SW 1271 (cell line): ENCODE measurements at regions not wholly inside any gene's neighbourhood (a gene's known extent, or its start where the extent isn't known, plus 50 kb on each side); places are given as distances from the start of the nearest gene placed in this dataset.

ENCODE experiments used
- DNase-seq, 2 experiments: peaks; one replicate each; lab custom pipeline; 2025; lab: John Stamatoyannopoulos, UW

DNA sequence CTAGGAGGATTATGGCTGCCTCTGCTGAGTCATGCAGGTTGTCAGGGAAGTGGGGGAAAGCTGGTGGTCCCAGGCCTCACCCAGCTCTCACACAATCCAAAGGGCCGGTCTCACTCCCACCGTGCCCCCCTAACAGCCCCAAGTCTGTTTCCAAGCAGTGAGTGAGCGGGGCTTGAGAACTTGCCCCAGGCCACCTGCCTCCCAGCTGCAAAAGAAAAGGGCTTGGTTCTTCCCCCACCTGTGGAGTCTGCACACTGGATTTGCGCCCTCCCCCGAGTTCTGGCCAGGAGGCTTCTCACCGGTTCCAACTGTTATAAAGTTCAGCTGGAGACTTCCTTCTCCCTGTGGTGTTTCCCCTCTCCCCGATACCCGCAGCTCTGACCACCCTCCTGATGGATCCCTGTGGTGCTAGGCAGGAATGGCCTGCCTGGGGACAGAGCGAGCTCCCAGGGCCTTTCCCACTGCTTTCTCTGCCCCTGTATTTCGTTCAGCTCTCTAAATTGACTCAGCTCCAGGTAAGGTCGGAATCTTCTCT lies 222.3 kb downstream of the BARHL2 start:
- DNase-seq, result no peak

DNA sequence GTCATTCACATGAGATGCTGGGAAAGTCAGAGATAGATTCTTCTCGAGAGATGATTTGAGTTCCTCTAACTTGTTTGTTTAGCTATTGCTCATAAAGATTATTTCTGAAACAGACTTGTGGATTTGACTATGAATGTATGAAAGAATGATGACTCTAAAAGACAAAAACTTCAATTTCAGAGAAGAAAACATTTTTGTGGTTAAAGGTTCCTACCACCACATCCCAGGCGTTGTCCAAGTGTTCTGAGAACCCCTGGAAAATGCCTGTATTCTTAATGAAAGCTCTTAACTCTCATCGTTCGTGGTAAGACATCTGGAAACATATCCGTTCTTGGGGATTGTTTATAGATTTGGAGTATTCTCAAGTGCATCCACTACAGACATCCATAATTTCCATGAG lies 228.7 kb downstream of the BARHL2 start:
- no peak for DNase-seq

- no peak for DNase-seq
Observed at GRCh38 chr1:90486996-90487395, 230.1 kb downstream of the BARHL2 start.

DNA sequence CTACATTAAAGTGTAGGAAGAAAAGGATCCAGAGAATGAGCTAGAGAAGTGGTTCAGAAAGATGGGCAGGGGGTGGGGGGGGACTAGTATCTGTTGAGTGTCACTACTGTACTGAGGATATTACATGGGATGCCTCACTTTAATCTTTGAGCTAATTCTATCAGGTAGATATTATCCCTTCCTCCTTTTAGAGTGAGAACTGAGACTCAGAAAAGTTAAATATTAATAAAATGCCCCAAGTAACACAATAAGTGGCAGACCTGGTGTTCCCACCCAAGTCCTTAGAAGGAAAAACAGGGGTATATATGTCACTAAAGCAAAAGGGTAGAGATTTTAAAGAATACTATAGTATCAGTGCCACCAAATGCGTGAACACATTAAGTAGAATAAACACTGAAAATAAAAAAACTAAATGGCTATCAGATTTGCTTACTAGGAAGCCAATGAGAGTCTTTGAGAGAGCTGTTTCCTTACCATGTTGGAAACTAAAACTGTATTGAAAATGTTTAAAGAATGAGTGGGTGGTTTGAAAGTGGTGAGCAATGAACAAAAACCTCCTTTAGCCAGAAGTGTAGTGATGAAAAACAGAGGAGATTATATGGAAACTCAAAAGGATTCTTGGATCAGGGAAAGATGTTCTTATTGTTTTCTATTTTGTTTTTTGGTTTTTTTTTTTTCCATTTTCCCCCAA lies 230.8 kb downstream of the BARHL2 start:
- DNase-seq, result no peak

DNA sequence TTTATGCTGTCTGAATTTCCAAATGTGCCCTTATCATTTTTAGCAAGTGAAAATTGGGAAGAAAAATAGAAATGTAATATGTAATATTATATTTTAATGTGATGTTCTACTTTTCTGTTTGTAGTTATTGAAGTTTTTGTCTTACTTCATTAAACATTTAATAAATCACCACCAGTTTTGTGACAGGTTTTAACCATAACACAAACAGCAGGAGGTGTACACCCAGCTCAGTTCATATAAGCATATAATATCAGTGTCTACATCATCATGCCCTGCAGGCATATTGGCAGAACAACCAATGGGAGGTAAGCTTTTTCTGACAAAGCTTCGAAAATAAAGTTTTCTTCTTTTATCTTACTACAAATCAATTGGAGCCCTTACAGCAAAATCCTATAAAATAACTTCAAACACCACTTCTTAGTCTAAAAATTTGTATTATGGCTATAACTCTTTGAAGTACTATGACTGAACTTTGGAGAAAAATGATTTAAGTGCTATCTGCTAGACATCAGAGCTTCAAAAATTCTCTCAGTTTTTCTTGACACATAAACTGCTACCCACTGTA lies 236.7 kb downstream of the BARHL2 start:
- DNase-seq, result no peak

- no peak for DNase-seq
Observed at GRCh38 chr1:90476994-90477393, 240.1 kb downstream of the BARHL2 start.

DNA sequence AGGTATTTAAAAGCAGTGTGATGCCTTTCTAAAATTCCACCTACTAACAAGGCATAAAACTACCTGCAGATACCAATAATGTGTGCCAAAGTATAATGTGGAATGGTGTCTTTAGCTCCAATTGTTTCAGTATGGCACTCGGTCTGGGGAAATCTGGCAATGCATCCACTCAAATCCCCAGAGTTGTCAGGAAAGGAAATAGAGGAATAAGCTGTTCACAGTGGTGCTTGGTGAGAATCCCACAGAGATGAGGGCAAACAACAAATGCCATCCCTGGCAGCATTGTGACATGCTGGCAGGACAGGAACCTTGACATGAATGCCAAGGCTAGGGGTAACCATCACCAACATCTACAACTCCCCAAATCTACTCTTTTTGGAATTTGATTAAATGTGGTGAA lies 240.7 kb downstream of the BARHL2 start:
- DNase-seq, result no peak

DNA sequence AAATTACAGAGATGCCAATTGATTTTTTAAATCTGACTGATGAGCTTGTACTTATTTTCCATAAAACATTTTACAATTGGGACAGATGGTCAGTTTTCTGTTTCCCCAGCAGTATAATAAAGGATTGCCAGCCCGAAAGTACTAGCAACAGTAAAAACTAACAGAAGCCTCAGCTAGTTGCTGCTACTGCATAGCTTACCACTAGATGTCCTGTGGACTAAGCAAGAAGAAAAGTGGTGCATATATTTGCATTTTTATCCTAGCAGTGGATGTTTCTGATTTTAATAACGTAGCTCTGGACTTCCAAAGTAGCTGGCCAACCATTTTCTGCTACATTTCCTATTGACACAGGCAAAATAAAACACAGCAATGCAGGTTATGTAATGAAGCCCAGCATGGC lies 241.5 kb downstream of the BARHL2 start:
- DNase-seq, result peak in 1 of 2 experiments; percentile 1

DNA sequence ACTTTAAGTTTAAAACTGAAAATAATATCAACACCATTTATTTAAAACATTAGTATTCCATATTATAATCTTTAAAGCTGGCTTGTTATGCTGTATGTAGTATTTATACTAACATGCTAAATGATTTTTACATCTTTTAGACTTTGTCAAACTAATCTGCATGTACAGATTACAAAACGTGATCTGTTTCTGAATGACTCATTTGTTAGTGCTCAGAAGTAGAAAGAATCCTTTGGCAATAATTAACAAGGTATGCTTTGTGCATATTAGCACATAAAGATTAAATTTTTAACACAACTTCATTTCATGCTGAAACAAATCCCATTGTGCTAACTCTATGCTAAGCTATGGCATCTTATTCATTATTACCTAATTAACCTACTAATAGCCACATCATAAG lies 242.4 kb downstream of the BARHL2 start:
- DNase-seq, result no peak

DNA sequence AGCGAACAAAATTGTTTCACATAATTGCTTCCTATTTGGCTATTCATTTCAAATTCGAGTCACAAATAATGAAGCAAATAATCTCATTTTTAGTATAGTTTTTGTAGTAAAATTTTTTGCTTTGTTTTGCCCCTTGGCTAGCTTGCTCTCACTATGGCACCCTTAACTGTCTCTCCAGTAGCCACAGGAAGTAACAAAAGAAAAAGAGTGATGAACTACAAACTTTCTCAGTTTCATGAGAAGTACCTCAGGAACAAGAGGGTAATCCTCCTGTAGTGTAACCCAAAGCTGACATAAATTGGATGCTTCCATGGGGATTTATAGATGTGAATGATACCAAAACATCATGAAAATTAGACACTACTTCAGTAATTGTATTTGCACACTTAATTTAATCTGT lies 242.9 kb downstream of the BARHL2 start:
- DNase-seq, result no peak

GRCh38 chr1:90472775-90473174 lies 244.3 kb downstream of the BARHL2 start:
- DNase-seq, result no peak

- DNase-seq, result no peak
Observed at GRCh38 chr1:90459570-90459969, 257.5 kb downstream of the BARHL2 start.

DNA sequence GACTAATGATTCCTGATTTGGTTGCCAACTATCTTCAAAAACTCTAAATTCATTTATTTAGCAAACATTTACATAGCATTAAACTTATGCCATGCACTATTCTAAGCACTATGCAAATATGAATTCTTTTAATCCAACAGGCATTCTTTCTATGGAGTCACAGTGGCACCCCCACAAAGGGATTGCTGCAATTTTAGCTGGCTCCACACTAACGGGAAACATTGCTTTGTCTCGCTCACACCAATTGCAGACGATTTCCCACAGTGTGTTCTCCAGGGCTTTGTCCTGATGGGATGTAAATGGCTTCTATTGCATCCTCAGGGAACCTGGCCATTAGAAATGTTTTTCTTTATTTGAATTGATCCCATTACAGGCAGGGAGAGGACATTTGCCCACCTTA lies 259.1 kb downstream of the BARHL2 start:
- no peak for DNase-seq

GRCh38 chr1:90452491-90452890 lies 264.6 kb downstream of the BARHL2 start:
- DNase-seq, result no peak

DNA sequence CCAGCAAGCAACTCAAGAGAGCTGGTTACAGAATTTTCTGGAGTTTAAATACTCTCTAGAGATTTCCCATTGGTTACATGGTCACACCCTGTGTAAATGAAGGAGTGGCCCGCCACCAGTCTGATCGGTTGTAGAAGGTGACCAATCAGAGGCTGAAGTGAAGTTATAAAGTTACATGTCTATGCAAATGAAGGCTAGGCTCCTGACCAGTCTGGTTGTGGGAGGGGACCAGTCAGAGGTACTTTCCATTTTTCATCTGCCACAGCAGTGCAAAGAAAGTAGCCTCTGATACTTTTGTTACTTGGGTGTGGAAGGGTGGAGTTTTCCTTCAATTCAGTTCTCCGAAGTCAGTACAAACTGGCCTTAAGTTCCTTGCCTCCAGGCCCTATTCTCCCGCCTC lies 273.7 kb downstream of the BARHL2 start:
- no peak for DNase-seq

DNA sequence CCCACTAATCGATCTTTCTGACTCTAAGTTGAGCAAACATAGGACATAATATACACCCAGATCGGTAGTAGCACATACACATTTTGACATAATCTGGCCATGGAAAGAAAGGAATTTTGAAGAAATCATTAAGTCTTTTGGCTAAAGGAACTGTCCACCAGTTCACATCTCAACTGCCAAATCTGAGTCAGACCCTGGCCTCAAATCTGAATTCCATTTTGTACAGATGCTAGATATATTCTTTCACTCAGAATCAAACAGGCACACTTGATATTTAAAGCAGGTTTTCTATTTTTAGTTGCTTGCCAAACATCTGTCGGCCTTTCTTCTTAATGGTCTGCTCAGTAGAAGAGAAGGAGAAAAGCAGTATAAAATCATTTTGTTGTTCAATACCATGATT lies 281.8 kb downstream of the BARHL2 start:
- DNase-seq, result no peak

DNA sequence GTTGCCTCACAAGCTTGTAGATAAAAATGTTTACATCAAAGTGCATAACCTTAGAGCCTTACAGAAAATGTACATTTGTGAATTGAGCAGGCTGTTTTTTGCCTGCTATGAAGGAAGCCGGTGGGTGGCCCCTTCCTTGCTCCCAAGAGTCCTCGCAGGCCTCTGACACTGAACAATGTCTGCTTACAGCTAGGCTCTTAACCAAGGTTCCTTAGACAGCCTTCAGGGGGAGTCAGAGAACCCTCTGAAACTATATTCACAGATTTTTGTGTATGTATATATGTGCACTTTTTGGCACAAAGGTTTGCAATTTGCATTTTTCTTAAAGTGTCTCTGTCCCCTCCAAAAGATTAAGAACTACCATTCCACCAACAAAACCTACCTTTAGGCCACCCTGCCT lies 282.6 kb downstream of the BARHL2 start:
- no peak for DNase-seq

DNA sequence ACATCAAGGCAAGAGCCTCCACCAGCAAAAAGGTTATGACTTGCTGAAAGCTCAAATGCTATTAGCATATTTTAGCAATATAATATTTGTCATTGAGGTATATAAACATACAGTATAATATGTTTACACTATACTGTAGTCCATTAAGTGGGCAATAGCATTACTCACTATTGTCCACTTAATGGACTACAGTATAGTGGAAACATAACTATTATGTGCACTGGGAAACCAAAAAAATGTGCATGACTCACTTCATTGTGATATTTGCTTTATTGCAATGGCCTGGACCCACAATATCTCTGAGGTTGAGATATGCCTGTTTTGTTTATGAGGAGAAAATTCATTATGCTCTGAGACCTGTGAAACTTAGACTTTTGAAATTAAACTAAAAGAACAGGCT lies 300.0 kb downstream of the BARHL2 start:
- DNase-seq, result no peak

GRCh38 chr1:90414201-90414600 lies 302.9 kb downstream of the BARHL2 start:
- no peak for DNase-seq

DNA sequence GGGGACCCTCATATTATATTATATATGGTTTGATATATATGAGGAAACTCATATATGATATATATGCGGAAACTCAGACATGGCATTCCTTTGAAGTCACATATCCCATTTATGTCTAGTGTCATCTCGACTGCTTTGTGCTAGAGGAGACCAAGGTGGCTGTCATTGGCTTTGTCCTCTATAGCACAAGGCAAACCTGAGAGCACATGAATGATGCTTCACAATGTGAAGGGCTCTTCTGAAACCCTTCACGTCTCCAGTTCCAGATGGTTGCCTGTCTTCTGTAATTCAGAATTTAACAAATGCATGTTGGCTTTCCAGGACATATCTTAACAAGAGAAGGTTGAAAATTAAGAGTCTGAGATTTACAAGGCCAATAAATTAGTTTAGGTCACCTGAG lies 303.6 kb downstream of the BARHL2 start:
- no peak for DNase-seq

GRCh38 chr1:90412563-90412962 lies 304.5 kb downstream of the BARHL2 start:
- DNase-seq, result no peak

- DNase-seq, result no peak
Observed at GRCh38 chr1:90411185-90411584, 305.9 kb downstream of the BARHL2 start.

DNA sequence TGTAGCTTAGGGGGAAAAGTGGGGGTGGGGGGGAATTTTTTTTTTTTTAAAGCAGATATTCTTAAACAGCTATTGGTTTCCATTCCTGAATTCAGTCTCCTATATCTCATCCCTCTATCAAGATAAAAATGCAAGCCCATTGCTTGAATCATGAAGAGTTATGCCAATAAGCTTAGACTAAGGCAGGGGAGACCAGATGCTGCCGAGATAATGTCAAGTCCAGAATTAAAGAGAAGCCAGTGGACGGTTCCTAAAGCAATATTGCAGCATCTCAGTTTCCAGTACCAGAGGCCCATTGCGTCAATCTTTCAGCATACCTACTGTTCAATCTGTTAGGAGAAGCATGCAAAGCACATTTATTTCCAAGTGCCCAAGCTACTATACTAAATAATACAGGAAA lies 309.4 kb downstream of the BARHL2 start:
- no peak for DNase-seq

DNA sequence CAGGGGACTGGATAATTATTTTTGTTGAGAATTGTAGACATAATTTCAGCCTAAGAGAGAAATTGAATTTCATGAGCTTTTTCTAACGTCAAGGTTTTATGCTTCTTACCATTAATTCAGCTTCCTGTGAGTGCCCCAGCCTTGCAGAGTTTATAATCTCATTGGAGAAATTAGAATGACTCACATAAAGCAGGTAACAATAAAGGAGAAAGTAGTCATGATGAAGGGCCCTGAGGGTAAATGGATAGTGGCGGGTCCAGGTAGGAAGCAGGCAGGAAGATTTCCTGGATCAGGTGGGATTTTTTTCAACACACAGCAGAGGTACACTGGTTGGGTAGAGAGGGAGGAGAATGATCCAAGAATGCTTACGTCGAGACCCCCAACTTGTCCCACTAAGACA lies 311.4 kb downstream of the BARHL2 start:
- no peak for DNase-seq
